Ishikawa (cell line): ENCODE measurements at regions not wholly inside any gene's neighbourhood (a gene's known extent, or its start where the extent isn't known, plus 50 kb on each side); places are given as distances from the start of the nearest gene placed in this dataset.

Experiments
- CREB1 ChIP-seq: IDR thresholded peaks from 2 replicates; pipeline ENCODE4 v1.6.1; 2012; ENCODE audit warnings: low read depth
- EGR1 ChIP-seq: IDR thresholded peaks from 2 replicates; pipeline ENCODE4 v1.6.1; 2012
- EP300 ChIP-seq: IDR thresholded peaks from 2 replicates; pipeline ENCODE4 v1.6.1; 2012; ENCODE audit warnings: borderline replicate concordance
- RAD21 ChIP-seq: IDR thresholded peaks from 2 replicates; pipeline ENCODE4 v1.6.1; 2012; ENCODE audit warnings: low read depth
- TAF1 ChIP-seq: IDR thresholded peaks from 2 replicates; pipeline ENCODE4 v1.6.1; 2012; ENCODE audit warnings: low read depth, mild to moderate bottlenecking
- TCF12 ChIP-seq: IDR thresholded peaks from 2 replicates; pipeline ENCODE4 v1.6.1; 2012; ENCODE audit warnings: low read depth
- TF ChIP-seq, protein P1 (sequence below): IDR thresholded peaks from 2 replicates; pipeline ENCODE4 v1.6.1; 2012
- TF ChIP-seq, protein P2 (sequence below): IDR thresholded peaks from 2 replicates; pipeline ENCODE4 v1.6.1; 2012; ENCODE audit warnings: low read depth, mild to moderate bottlenecking

DNA sequence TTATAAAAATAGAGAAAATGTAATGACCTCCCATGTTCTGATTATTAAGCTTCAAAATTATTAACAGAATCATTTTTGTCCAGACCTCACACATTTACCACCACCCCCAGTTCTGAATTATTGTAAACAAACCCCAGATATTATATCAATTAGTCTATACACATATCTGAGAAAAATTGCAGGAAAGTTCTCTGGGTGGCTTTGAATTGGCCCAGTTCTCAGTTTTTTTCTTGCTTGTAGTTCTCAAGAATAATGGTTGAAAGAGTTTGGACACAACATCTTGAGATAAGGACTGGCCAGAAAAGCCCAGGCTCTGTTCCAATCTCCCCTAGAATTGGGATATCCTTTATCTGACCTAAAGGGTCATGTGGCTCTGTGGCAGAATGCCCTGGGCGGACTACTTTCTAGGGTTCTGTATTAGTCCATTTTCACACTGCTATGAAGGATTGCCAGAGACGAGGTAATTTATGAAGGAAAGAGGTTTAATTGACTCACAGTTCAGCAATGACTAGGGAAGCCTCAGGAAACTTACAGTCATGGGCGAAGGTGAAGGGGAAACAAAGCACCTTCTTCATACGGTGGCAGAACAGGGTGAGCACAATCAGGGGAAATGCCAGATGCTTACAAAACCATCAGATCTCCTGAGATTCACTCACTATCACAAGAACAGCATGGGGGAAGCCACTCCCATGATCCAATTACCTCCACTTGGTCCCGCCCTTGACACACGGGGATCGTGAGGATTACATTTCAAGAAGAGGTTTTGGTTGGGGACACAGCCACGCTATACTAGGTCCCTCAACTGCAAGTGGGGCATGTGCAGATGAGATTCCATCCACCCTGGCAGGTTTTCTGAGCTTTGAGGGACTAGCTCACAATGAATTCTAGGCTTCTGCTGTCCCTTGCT is 1504.6 kb upstream of the FLRT2 start:
- TF ChIP-seq EP300: no peak
- no peak for TF ChIP-seq EGR1
- TF ChIP-seq, protein P1, sequence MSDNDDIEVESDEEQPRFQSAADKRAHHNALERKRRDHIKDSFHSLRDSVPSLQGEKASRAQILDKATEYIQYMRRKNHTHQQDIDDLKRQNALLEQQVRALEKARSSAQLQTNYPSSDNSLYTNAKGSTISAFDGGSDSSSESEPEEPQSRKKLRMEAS: no peak
- TF ChIP-seq TCF12: no peak
- TF ChIP-seq TAF1: no peak
- TF ChIP-seq, protein P2, sequence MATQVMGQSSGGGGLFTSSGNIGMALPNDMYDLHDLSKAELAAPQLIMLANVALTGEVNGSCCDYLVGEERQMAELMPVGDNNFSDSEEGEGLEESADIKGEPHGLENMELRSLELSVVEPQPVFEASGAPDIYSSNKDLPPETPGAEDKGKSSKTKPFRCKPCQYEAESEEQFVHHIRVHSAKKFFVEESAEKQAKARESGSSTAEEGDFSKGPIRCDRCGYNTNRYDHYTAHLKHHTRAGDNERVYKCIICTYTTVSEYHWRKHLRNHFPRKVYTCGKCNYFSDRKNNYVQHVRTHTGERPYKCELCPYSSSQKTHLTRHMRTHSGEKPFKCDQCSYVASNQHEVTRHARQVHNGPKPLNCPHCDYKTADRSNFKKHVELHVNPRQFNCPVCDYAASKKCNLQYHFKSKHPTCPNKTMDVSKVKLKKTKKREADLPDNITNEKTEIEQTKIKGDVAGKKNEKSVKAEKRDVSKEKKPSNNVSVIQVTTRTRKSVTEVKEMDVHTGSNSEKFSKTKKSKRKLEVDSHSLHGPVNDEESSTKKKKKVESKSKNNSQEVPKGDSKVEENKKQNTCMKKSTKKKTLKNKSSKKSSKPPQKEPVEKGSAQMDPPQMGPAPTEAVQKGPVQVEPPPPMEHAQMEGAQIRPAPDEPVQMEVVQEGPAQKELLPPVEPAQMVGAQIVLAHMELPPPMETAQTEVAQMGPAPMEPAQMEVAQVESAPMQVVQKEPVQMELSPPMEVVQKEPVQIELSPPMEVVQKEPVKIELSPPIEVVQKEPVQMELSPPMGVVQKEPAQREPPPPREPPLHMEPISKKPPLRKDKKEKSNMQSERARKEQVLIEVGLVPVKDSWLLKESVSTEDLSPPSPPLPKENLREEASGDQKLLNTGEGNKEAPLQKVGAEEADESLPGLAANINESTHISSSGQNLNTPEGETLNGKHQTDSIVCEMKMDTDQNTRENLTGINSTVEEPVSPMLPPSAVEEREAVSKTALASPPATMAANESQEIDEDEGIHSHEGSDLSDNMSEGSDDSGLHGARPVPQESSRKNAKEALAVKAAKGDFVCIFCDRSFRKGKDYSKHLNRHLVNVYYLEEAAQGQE: no peak
- TF ChIP-seq CREB1: no peak
- TF ChIP-seq RAD21: no peak
